ENCODE measurements at regions not wholly inside any gene's neighbourhood (a gene's known extent, or its start where the extent isn't known, plus 50 kb on each side); places are given as distances from the start of the nearest gene placed in this dataset.
"Not testable (repeated sequence)": the region's sequence is repeated elsewhere in the genome, so short reads cannot be mapped to it uniquely, and the experiment has no call there.

GRCh38 chr18:72985686-72986085 is 117.9 kb upstream of the NETO1 start:
- H3K4me3 Mint-ChIP-seq (ENCODE audit: low read depth, unreplicated experiment), result no peak overlapping the region
- H3K27me3 Mint-ChIP-seq (ENCODE audit: unreplicated experiment), result no peaks in the 10 kb centered on the region
- H3K27ac Mint-ChIP-seq (ENCODE audit: unreplicated experiment), result no peak overlapping the region
- no peak for DNase-seq
- intact Hi-C loops (cut with micrococcal nuclease; ENCODE audit: unreplicated experiment), result no loop called here
- BruUV-seq (replicated peaks), result no TSS peak
- CTCF ChIA-PET, result no interaction called here
- no peaks in the 10 kb centered on the region for H3K4me1 Mint-ChIP-seq (ENCODE audit: low read depth, unreplicated experiment)
- H3K36me3 Mint-ChIP-seq (ENCODE audit: insufficient read depth, unreplicated experiment), result no peaks in the 10 kb centered on the region
- H3K9me3 Mint-ChIP-seq (ENCODE audit: low read depth, unreplicated experiment), result no peaks in the 10 kb centered on the region
- TF ChIP-seq CTCF (IDR thresholded peaks at IDR 0.05; ENCODE audit: unreplicated experiment), result no peak

- TF ChIP-seq CTCF (IDR thresholded peaks at IDR 0.05; ENCODE audit: unreplicated experiment), result no peak
- CTCF ChIA-PET, result no interaction called here
- no peaks in the 10 kb centered on the region for H3K9me3 Mint-ChIP-seq (ENCODE audit: low read depth, unreplicated experiment)
- H3K27ac Mint-ChIP-seq (ENCODE audit: unreplicated experiment), result no peak overlapping the region
- H3K4me1 Mint-ChIP-seq (ENCODE audit: low read depth, unreplicated experiment), result no peaks in the 10 kb centered on the region
- BruUV-seq (replicated peaks), result no TSS peak
- H3K27me3 Mint-ChIP-seq (ENCODE audit: unreplicated experiment), result no peaks in the 10 kb centered on the region
- H3K36me3 Mint-ChIP-seq (ENCODE audit: insufficient read depth, unreplicated experiment), result no peaks in the 10 kb centered on the region
- no peak for DNase-seq
- intact Hi-C loops (cut with micrococcal nuclease; ENCODE audit: unreplicated experiment), result no loop called here
- no peak overlapping the region for H3K4me3 Mint-ChIP-seq (ENCODE audit: low read depth, unreplicated experiment)
These were observed 116.5 kb upstream of the NETO1 start for GRCh38 chr18:72984290-72984689.

GRCh38 chr18:72973841-72974240 is 106.1 kb upstream of the NETO1 start:
- BruUV-seq (replicated peaks), result no TSS peak
- peaks cover 8% of the 10 kb centered on the region for H3K9me3 Mint-ChIP-seq (ENCODE audit: low read depth, unreplicated experiment)
- no peaks in the 10 kb centered on the region for H3K36me3 Mint-ChIP-seq (ENCODE audit: insufficient read depth, unreplicated experiment)
- TF ChIP-seq CTCF (IDR thresholded peaks at IDR 0.05; ENCODE audit: unreplicated experiment), result no peak
- H3K4me1 Mint-ChIP-seq (ENCODE audit: low read depth, unreplicated experiment), result no peaks in the 10 kb centered on the region
- no peak for DNase-seq
- CTCF ChIA-PET, result no interaction called here
- intact Hi-C loops (cut with micrococcal nuclease; ENCODE audit: unreplicated experiment), result no loop called here
- H3K27me3 Mint-ChIP-seq (ENCODE audit: unreplicated experiment), result no peaks in the 10 kb centered on the region
- H3K27ac Mint-ChIP-seq (ENCODE audit: unreplicated experiment), result no peak overlapping the region
- no peak overlapping the region for H3K4me3 Mint-ChIP-seq (ENCODE audit: low read depth, unreplicated experiment)

- Mint-ChIP-seq H3K27me3 (ENCODE audit: unreplicated experiment) (no peaks in the 10 kb centered on the region), H3K4me1 (ENCODE audit: low read depth, unreplicated experiment) (no peaks in the 10 kb centered on the region), H3K9me3 (ENCODE audit: low read depth, unreplicated experiment) (peaks cover 3% of the 10 kb centered on the region), H3K36me3 (ENCODE audit: insufficient read depth, unreplicated experiment) (no peaks in the 10 kb centered on the region), H3K4me3 (ENCODE audit: low read depth, unreplicated experiment) (no peak overlapping the region), H3K27ac (ENCODE audit: unreplicated experiment) (no peak overlapping the region)
- no peak for TF ChIP-seq CTCF (IDR thresholded peaks at IDR 0.05; ENCODE audit: unreplicated experiment)
- intact Hi-C loops (cut with micrococcal nuclease; ENCODE audit: unreplicated experiment), result no loop called here
- no peak for DNase-seq
- CTCF ChIA-PET, result no interaction called here
- BruUV-seq (replicated peaks), result no TSS peak
These were observed 97.8 kb upstream of the NETO1 start for GRCh38 chr18:72965616-72966015.

- H3K9me3 Mint-ChIP-seq (ENCODE audit: low read depth, unreplicated experiment), result peaks cover 17% of the 10 kb centered on the region
- H3K27ac Mint-ChIP-seq (ENCODE audit: unreplicated experiment); H3K27me3 Mint-ChIP-seq (ENCODE audit: unreplicated experiment); CTCF ChIA-PET; H3K4me1 Mint-ChIP-seq (ENCODE audit: low read depth, unreplicated experiment); H3K36me3 Mint-ChIP-seq (ENCODE audit: insufficient read depth, unreplicated experiment); H3K4me3 Mint-ChIP-seq (ENCODE audit: low read depth, unreplicated experiment); DNase-seq; intact Hi-C loops (cut with micrococcal nuclease; ENCODE audit: unreplicated experiment); BruUV-seq (replicated peaks): not testable (repeated sequence)
These were observed 90.4 kb upstream of the NETO1 start for GRCh38 chr18:72958195-72958594.

Data from Calu3 (cell line).